DMS153 treated with DMSO at 0.1 percent for 48 hours (cell line): ENCODE measurements at regions not wholly inside any gene's neighbourhood (a gene's known extent, or its start where the extent isn't known, plus 50 kb on each side); places are given as distances from the start of the nearest gene placed in this dataset.
A peak's percentile ranks its signal among the peaks of the same experiment; 100 is the strongest.

Experiments
- DNase-seq: peaks from one replicate; lab custom pipeline; 2025; ENCODE audit not compliant: unreplicated experiment; lab: John Stamatoyannopoulos, UW

- DNase-seq, result no peak
Measured at GRCh38 chr1:227378871-227379554, 60.7 kb upstream of the CDC42BPA start.

GRCh38 chr1:227378181-227378580 lies 59.9 kb upstream of the CDC42BPA start:
- DNase-seq, result no peak

- no peak for DNase-seq
Measured at GRCh38 chr1:227374846-227375245, 56.6 kb upstream of the CDC42BPA start.

GRCh38 chr1:227372726-227373130 lies 54.4 kb upstream of the CDC42BPA start:
- peak; percentile 68 for DNase-seq

GRCh38 chr1:227370533-227371254 lies 52.4 kb upstream of the CDC42BPA start:
- DNase-seq, result no peak

- no peak for DNase-seq
Measured at GRCh38 chr1:227369102-227369760, 50.9 kb upstream of the CDC42BPA start.
